SU-DHL-6 (cell line): ENCODE measurements at regions not wholly inside any gene's neighbourhood (a gene's known extent, or its start where the extent isn't known, plus 50 kb on each side); places are given as distances from the start of the nearest gene placed in this dataset.

Source experiments
- EZH2phosphoT487 ChIP-seq: fragments of 200-600 bp; sonication (generic), shearing (Covaris generic); conservative IDR thresholded peaks from 2 replicates; pipeline ENCODE4 v1.6.1; 2018; ENCODE audit warnings: mild to moderate bottlenecking, antibody characterized with exemption, low read length, moderate library complexity, mixed read lengths
- TF ChIP-seq, protein P1 (sequence below): fragments of 200-600 bp; sonication (generic); IDR thresholded peaks from one replicate; pipeline ENCODE4 v1.5.1; 2017; ENCODE audit warnings: antibody characterized with exemption, mild to moderate bottlenecking, low read length, moderate library complexity; ENCODE audit not compliant: insufficient read depth, poor library complexity, severe bottlenecking

GRCh38 chr18:35778850-35779627 is 193.4 kb upstream of the RMP24 start:
- TF ChIP-seq, protein P1, sequence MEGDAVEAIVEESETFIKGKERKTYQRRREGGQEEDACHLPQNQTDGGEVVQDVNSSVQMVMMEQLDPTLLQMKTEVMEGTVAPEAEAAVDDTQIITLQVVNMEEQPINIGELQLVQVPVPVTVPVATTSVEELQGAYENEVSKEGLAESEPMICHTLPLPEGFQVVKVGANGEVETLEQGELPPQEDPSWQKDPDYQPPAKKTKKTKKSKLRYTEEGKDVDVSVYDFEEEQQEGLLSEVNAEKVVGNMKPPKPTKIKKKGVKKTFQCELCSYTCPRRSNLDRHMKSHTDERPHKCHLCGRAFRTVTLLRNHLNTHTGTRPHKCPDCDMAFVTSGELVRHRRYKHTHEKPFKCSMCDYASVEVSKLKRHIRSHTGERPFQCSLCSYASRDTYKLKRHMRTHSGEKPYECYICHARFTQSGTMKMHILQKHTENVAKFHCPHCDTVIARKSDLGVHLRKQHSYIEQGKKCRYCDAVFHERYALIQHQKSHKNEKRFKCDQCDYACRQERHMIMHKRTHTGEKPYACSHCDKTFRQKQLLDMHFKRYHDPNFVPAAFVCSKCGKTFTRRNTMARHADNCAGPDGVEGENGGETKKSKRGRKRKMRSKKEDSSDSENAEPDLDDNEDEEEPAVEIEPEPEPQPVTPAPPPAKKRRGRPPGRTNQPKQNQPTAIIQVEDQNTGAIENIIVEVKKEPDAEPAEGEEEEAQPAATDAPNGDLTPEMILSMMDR: no peak
- TF ChIP-seq EZH2phosphoT487: no peak
